ELF-1 (cell line): ENCODE measurements at regions not wholly inside any gene's neighbourhood (a gene's known extent, or its start where the extent isn't known, plus 50 kb on each side); places are given as distances from the start of the nearest gene placed in this dataset.
"Not testable (repeated sequence)": the region's sequence is repeated elsewhere in the genome, so short reads cannot be mapped to it uniquely, and the experiment has no call there.

Source experiments
- DNase-seq: peaks from one replicate; pipeline ENCODE4 v3.0.0-alpha.2; 2016; ENCODE audit warnings: low read depth, low spot score

DNA sequence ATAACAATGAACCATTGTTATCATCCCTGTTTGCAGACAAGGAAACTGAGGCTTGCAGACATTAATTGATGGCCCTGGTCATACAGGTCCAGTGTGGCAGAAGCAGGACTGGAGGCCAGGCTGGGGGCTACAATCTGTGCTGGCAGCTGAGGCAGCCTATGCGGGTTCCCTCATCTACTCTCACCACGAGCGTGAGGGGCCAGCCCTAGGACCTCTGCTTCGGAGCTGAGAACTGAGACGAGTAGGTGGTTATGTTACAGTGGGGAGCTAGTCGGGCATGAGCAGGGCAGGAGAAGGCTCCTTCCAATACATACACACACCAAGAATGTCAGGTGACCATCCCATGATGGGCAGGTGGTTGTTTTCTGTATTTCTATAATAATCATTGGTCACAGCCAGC is 82.2 kb upstream of the ASB18 start:
- DNase-seq: no peak

DNA sequence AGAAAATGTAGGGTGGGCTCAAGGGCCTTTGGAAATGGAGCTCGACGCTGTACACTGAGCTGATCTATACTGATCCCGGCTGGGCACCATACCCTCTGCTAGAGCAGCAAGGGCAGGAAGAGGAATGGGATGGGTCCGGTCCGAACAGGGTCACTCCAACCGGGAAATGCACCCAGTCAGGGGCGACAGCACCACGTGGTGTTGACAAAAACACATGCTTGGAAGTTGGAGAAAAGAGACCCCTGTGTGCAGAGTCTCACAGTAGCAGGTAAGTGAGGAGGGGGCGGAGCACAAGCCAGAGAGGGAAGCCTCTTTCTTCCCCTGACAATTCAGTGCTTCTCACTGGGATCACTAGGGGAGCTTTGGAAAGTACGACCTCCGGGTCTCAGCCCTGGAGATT is 84.1 kb upstream of the ASB18 start:
- no peak for DNase-seq

DNA sequence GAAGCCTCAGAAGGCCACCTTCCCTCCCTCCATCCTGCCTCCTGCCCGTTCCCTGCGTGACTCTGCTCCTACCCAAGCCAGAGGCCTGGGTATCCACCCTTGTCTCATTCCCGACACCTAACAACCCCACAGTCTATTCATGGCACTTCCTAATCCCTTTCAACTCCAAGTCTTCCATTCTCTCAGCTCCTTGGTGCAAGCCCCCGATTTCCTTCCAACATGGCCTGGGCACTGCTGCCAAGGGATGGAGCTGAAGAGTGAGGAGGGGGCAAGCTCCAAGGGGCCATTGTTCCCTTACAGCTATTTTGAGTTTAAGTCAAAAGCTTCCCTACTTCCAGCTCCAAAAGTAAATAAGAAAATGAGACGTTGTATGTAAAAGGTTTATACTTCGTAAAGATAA is 84.8 kb upstream of the ASB18 start:
- no peak for DNase-seq

DNA sequence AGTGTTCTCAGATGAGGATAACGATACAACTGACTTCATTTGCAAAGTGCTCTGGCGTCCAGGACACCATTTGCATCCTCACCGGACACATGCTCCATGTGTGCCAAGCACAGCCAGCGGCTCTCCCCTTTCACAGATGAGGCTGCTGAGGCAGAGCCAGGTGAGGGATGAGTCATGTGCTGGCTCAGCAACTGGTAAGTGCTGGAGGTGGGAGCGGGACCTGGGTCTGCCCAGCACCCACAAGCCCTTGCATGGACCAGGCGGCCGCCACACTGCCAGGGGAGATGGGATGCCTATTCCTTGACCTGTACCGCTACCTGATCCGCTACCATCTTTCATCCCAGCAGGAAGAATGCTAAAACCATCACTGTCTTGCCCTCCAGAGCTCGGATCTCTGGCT is 86.2 kb upstream of the ASB18 start:
- no peak for DNase-seq

DNA sequence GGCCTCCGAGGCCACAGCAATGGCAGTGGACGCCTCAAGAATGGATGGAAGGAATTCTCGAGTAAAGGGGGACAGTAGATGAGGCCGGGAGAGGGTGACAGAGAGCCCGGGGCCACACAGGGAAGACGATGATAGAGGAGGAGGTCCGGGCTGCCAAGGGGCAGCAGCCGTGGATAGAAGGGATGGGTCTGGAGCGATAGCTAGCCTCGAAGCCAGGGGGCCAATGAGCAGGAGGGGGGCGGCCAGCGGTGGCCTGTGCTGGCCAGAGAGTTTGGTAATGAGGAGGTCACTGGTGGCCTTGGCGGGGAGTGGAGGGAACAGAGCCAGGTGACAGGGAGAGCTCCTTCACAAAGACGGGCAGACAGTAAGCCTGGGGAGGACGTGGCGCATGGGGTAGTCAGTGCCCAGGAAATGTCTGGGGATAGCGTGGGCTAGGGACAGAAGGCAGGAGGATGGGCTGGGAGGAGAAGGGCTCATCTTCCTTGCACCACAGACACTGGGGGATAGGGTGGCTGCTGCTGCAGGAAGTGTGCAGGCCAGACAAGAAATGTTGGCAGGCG is 87.8 kb upstream of the ASB18 start:
- DNase-seq: no peak

DNA sequence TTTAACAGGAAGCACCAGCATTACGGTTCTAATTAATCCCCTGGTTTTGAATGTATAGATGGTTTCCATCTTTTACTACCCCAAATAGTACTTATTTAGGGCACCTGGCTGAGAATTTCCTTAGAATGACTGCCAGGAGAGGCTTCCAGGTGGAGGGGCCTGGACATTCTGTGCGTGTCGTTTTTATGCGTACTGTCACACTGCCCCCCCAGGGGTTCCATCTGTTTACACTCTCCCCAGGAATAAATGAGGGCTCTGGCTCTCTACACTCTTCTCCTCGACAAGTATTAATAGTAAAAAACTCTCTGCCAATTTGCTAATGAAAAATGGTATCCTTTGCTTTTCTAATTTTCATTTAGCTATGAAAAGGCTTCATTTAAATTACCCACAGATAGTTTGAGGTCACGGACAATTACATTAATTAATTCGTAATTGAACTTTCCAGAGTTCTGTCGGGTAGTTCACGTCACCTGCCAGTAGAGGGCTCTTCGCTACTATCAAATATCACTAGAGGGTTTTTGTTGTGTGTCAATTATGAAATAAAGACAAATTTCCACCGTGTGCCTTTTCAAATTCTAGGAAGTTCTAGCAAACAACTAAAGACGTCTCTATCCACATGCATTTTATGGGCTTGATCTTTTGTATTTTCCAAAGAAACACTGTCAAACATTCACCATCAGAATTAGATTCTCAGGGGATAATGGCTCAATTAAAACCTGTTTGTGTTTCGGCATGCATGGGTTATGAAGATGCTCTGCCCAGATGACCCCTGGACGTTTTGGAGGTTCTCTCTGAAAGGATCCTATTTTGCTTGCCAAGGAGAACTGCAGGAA is 88.8 kb upstream of the ASB18 start:
- DNase-seq: no peak

DNA sequence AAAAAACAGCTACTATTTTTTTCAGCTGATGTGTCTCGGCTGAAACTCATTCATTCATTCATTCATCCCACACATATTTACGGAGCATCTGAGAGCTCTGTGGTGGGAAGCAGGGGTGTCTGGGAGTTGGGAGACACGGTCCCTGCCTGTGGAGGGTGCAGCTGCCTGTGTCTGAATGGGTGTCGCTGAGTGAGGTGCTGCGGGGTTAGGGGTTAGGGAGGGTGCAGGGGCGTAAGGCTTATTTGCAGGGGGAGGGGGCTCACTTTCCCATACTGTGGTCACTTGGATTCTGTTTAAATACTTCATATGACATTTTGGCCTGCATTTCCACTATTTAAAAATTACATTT is 89.4 kb upstream of the ASB18 start:
- no peak for DNase-seq

DNA sequence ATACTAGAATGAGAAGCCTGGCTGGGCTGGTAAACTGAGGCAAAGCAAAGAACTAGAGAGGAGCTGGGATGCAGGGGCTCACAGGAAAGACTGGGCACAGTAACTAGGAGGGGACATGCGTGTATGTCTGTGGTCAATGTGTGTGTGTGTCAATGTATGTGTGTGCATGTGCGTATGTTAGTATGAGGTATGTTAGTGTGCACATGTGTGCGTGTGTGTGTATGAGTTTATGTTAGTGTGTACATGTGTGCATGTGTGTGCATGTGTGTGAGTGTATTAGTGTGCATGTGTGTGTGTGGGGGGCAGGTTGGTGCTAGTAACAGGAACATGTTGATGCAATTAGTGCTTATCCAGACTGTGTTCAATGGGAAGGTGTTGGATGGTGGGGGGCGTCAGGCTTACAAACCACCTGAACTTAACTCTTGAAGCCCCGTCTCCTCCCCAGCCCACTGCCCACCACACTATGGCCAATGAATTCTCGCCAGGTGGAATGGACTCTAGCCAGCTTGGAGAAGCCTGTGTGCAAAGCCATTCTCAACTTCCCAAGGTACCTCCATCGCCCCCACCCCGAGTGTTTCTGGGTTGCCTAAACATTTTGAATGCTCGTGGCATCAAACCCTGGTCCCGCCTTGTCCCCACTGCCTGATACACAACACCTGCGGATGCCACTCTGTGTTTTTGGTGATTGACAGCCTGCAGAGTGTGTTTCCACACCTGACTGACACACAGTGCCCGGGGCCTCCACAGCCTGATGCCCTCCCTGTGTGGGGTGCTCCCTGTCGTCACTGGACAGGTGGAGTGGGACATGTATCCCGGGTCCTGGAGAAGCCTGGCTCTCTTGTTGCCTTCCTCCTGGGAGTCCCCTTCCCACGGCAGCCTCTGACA is 90.1 kb upstream of the ASB18 start:
- no peak for DNase-seq

DNA sequence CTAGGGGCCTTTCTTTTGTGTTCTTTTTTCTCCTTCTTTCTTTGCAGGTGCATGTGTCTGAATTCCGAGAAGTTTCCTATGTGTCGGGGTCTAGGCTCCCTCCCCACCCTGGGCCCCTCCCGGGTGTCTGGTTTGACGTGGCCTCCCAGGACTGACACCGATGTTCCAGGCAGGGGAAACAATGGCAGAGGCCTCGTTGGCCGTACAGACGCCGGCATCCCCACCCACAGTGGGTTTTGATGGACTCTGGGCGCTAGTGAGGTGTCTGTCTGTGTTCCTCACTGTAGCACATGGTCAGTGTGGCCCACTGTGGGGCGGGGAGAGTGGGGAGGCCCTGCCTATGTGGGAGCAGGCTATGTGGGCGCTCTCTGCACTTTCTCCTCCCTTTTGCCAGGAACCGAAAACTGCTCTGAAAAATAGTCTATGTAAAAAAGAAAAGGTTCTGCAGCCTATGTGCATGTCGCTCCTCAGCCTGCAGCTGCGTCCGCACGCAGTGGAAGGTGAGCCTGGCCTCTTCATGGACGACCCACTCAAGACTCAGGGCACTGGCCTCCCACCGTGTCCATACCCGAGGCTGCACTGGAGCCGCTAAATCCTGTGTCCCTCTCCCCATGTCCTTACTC is 90.9 kb upstream of the ASB18 start:
- DNase-seq: no peak

DNA sequence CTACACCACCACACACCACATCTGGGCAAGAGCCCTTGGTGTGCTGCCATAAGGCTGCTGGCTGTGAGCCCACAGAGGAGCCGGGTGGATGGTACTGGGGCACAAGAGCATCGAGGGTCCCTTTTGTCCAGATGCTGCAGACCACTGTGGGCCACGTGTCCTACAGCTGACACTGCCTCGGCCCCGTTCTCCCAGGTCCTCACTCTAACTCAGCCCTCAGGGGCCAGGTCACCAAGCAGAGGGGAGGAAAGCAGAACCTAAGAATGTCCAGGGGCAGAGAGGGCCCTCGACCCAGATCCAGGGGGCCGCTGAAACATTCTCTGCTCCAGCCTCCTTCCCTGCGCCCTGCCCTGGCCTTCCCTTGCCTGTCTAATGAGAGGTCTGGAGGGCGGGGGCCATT is 91.7 kb upstream of the ASB18 start:
- DNase-seq: no peak

DNA sequence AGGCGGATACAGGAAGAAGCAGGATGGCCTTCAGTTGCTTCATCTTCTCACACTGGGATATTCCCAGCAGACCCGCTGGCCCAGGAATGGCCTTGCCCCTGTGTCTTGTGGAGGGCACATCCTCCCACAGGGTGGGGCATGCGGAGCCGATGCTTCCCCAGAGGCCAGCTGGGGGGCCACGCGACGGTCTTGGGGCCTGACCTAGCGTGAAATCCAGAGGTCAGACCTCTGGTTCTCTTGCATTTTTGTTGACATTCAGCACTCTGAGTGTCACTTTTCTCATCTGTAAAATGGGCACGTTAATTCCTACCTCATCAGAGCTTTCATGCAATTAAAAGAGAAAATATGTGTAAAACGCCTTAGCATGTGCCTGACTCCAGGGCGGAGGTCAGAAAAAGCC is 92.1 kb upstream of the ASB18 start:
- not testable (repeated sequence) for DNase-seq

DNA sequence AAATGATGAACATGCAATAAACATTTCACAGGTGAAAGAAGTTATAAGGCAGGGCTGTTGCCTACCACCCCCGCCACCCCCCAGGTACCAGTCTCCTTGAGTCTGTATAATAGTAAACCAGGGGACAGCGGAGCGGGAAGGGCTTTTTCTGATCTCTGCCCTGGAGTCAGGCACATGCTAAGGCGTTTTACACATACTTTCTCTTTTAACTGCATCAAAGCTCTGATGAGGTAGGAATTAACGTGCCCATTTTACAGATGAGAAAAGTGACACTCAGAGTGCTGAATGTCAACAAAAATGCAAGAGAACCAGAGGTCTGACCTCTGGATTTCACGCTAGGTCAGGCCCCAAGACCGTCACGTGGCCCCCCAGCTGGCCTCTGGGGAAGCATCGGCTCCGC is 94.3 kb upstream of the ASB18 start:
- not testable (repeated sequence) for DNase-seq

DNA sequence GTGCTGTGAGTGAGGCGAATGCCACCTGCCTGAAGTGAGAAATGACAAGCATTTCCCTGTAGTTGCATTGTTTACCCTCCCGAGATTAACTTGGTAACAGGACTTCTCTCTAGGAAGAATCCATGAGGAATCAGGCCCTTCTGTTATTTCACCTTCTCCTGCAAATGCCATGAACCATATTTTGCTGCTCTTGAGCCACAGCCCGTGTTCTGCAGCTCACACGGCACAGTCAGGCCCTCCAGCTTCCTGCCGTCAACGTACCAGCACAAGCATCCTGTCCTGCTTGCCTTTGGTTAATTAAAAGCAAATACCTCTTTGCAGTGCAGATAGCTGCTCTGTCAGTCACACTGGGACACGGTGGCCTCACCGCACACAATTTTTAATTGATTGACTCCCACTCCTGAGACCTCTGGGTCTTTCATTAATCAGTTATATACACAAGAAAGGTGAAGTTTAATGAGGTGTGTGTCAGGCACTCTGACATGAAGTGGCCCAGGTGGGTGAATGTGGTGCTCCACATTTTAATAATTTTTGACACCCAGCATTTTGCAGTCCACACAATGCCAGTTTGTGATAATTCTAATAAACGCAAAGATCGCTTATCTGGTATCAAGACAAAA is 95.3 kb upstream of the ASB18 start:
- DNase-seq: no peak

DNA sequence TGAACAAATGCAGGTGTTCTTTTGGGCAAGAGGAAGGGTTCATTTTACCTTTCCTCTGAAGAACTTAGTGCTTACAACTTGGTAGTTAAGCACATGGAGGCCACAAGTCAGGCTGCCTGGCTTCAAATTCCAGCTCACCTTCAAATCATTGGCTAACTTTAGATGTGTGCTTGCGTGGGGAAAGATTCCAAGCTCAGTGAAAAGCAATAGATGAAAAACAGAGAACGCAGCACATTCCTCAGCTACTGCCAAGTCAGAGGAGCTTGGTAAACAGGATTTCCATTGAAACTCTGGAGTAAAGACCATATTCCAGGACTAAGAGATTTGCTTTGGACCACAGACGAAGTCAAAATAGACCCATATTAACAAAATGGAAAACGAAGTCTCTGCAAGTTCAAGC is 96.3 kb upstream of the ASB18 start:
- no peak for DNase-seq

DNA sequence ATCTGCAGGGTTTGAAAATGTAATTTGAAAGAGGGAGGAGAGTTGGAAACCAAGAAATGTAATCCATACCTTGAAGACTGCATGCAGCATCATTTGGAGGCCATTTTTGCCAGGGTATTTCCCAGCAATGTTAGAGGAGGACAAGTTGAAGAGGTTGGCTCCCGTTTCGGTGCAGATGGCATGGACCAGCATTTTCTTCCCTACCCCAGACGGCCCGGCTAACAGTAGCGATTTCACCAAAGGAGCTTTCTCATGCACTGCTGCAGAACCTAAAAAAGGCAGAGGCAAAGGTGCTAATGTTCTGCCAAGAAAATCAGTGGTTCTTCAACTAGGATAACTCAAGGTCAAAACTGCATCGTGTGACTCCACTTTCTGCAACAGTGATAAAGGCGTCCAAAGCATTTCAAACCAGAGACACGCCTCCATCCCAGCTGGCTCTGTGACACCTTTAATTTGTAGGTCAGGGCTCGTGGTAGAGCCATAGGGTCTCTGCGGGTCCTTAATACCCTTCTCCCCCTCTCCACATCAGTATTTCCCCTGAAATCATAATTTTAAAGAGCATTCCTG is 99.6 kb upstream of the ASB18 start:
- no peak for DNase-seq

DNA sequence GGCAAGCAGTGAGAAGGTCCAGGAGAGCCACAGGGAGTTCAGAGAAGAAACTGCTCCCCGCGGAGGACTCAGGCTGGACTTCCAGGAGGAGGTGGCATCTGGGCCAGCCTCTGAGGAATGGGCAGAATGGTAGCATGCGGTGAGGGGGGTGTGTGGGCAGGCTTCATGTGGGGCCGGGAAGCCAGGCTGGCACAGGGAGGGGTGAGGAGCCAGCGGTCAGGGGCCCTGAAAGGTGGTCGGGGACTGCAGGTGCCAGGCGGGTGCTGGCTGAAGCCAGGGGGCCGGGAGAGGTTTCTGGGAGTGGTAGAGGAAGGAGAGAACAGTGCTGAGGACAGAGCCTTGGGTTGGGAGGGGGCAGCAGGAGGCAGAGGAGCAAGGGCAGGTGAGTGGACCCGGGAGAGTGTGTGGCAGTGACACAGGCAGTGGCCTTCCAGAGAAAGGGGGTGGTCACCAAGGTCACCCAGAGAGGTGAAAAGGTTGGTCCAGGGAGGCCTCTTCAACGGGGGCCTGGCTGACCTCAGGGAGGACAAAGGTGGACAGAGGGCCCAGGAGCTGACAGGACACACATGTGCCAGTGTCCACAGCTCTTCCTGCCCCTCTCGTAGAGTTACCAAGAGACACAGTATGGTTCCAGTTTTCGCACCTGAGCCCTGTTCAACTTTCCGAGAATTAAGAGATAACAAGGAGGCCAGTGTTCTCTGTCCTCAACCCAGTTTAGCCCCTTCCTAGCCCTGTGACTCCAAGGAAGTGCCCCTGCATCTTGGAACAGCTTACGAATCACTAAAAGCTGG is 101.2 kb upstream of the ASB18 start:
- no peak for DNase-seq

DNA sequence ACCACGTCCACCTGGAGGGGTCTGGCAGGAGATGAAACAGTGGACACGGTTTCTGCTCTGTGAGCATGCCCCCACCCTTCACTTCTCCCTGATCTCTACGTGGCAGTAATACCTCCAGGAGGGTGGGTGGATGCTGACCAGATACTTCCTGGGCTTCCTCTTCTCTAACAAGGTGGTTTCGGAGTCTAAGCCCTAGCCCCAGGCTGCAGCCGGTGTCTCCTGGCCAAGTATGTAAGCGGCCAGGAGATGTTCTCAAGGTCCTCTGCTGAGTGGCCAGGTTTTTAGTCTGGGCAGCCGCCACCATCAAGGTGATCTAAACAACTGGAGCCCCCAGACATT is 101.8 kb upstream of the ASB18 start:
- no peak for DNase-seq

DNA sequence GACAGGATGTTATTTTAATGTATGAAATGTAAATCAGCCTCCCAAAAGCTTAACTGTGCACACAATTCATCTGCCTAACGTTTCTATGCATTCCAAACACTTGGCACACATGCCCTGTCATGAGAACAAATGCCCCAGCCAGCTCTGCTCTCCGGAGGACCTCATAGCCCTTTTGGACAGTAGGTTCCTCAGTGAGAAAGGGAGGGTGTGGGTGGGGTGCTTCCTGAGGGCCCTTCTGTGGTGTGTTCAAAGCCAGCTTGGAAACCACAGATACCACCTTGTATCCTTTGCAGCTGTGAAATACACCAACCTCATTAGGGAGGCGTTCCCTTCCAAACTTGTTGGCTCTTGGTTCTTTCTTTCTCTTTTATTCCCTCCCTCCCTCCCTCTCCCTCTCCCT is 102.2 kb upstream of the ASB18 start:
- DNase-seq: no peak

DNA sequence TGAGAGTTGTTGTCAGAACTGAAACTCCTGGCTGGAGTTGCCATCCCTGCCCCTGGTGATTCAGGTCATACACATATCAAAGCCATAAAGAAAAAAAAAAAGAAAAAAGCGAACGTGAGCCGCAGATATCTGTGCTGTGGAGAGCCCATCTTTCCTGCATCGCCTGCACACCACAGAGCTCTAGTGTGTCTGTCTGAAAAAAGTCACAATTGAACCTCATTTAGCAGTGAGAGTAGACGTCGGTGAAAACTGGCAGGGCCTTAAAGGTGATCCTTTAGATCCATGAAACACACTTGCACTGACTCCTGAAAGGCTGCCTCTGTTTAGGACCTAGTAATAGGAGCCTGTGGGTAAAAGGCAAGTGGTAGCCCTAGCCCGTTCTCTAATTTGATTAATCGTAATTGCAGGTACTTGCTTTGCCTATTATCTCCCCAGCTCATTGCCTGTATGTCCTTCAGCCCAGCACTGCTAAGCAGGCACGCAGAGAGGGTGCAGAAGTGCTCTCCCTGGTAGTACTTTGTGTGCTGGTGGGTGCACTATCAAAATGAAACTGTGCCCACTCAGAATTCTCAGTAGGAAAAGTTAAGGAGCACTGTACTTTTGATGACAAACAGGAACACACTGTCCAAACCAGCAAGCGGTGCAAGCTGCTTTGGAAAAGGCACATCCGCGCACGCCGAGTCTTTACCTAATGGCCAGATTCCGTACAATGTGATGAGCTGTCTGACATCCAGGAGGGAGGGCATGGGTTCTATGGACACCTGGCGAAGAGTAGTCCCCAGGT is 103.5 kb upstream of the ASB18 start:
- DNase-seq: no peak

DNA sequence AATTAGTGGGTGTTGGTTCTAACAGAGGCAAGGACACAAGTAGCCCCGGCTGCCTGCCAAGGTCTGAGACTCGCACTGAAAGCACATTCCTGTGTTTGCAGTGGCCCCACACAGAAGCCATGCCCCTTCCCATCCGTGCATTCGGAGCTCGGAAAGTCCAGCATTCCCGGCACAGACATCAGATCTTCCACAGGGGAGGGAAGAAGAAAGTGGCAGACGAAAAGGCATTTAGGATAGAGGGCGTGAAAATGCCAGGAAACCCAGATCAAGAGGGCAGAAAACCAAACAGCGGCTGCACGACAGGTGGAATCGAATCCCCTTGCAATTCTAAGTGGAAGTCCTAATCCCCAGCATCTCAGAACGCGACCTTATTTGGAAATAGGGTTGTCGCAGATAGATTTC is 105.5 kb upstream of the ASB18 start:
- DNase-seq: no peak
